Skeletal muscle satellite cell (primary cell): ENCODE measurements at regions not wholly inside any gene's neighbourhood (a gene's known extent, or its start where the extent isn't known, plus 50 kb on each side); places are given as distances from the start of the nearest gene placed in this dataset.
A peak's percentile ranks its signal among the peaks of the same experiment; 100 is the strongest.

Experiments
- H3K27me3 ChIP-seq: 2 replicates; pipeline ENCODE4 v1.7.0; 2013; ENCODE audit warnings: low read length; ENCODE audit not compliant: control insufficient read depth, insufficient read depth
- H3K36me3 ChIP-seq: 2 replicates; pipeline ENCODE4 v1.7.0; 2013; ENCODE audit warnings: mild to moderate bottlenecking, control low read depth, low read length; ENCODE audit not compliant: insufficient read depth
- H3K4me1 ChIP-seq: 2 replicates; pipeline ENCODE4 v1.7.0; 2013; ENCODE audit warnings: low read length; ENCODE audit not compliant: control insufficient read depth, insufficient read depth
- H3K4me2 ChIP-seq: 2 replicates; pipeline ENCODE4 v1.7.0; 2013; ENCODE audit warnings: mild to moderate bottlenecking, low read length
- H3K4me3 ChIP-seq: 2 replicates; pipeline ENCODE4 v1.7.0; 2013; ENCODE audit warnings: low read length
- H3K9ac ChIP-seq: 2 replicates; pipeline ENCODE4 v1.7.0; 2013; ENCODE audit warnings: mild to moderate bottlenecking, low read depth, low read length, moderate library complexity
- H3K9me3 ChIP-seq: replicated peaks from 2 replicates; pipeline ENCODE4 v1.7.0; 2013; ENCODE audit warnings: mild to moderate bottlenecking, control low read depth, low read length

- H3K27me3 ChIP-seq, result no peaks in the 10 kb centered on the region
- no peaks in the 10 kb centered on the region for H3K9me3 ChIP-seq
- H3K4me3 ChIP-seq, result no peak overlapping the region
- H3K9ac ChIP-seq, result no peak overlapping the region
- H3K4me1 ChIP-seq, result peaks cover 24% of the 10 kb centered on the region
- no peaks in the 10 kb centered on the region for H3K36me3 ChIP-seq
- H3K4me2 ChIP-seq, result no peak overlapping the region
Measured at GRCh38 chr2:215678094-215678493, 242.2 kb upstream of the FN1 start.

GRCh38 chr2:215677481-215677880 lies 241.6 kb upstream of the FN1 start:
- Histone ChIP-seq H3K36me3 (no peaks in the 10 kb centered on the region), H3K9ac (no peak overlapping the region), H3K9me3 (no peaks in the 10 kb centered on the region), H3K4me2 (no peak overlapping the region), H3K4me1 (peaks cover 22% of the 10 kb centered on the region), H3K4me3 (no peak overlapping the region), H3K27me3 (no peaks in the 10 kb centered on the region)

GRCh38 chr2:215672406-215672805 lies 236.5 kb upstream of the FN1 start:
- Histone ChIP-seq H3K27me3 (no peaks in the 10 kb centered on the region), H3K4me1 (peaks cover 9% of the 10 kb centered on the region), H3K4me2 (no peak overlapping the region), H3K36me3 (no peaks in the 10 kb centered on the region), H3K9ac (no peak overlapping the region), H3K9me3 (no peaks in the 10 kb centered on the region), H3K4me3 (no peak overlapping the region)

GRCh38 chr2:215671691-215672090 lies 235.8 kb upstream of the FN1 start:
- Histone ChIP-seq H3K27me3 (no peaks in the 10 kb centered on the region), H3K36me3 (no peaks in the 10 kb centered on the region), H3K4me1 (peaks cover 13% of the 10 kb centered on the region), H3K9ac (no peak overlapping the region), H3K4me2 (no peak overlapping the region), H3K9me3 (no peaks in the 10 kb centered on the region), H3K4me3 (no peak overlapping the region)

- H3K9ac ChIP-seq, result no peak overlapping the region
- H3K27me3 ChIP-seq, result no peaks in the 10 kb centered on the region
- peaks cover 13% of the 10 kb centered on the region for H3K4me1 ChIP-seq
- H3K9me3 ChIP-seq, result no peaks in the 10 kb centered on the region
- no peak overlapping the region for H3K4me2 ChIP-seq
- H3K36me3 ChIP-seq, result no peaks in the 10 kb centered on the region
- H3K4me3 ChIP-seq, result no peak overlapping the region
Measured at GRCh38 chr2:215671244-215671643, 235.4 kb upstream of the FN1 start.

- H3K27me3 ChIP-seq, result no peaks in the 10 kb centered on the region
- no peak overlapping the region for H3K4me3 ChIP-seq
- H3K4me2 ChIP-seq, result no peak overlapping the region
- H3K9me3 ChIP-seq, result no peaks in the 10 kb centered on the region
- H3K36me3 ChIP-seq, result no peaks in the 10 kb centered on the region
- H3K9ac ChIP-seq, result no peak overlapping the region
- peaks cover 14% of the 10 kb centered on the region for H3K4me1 ChIP-seq
Measured at GRCh38 chr2:215670396-215670795, 234.5 kb upstream of the FN1 start.

GRCh38 chr2:215668378-215668775 lies 232.5 kb upstream of the FN1 start:
- Histone ChIP-seq H3K9me3 (no peaks in the 10 kb centered on the region), H3K27me3 (no peaks in the 10 kb centered on the region), H3K36me3 (no peaks in the 10 kb centered on the region), H3K9ac (no peak overlapping the region), H3K4me2 (no peak overlapping the region), H3K4me1 (peaks cover 32% of the 10 kb centered on the region), H3K4me3 (no peak overlapping the region)

GRCh38 chr2:215667585-215668377 lies 231.9 kb upstream of the FN1 start:
- H3K4me2 ChIP-seq, result no peak overlapping the region
- no peaks in the 10 kb centered on the region for H3K9me3 ChIP-seq
- peaks cover 33% of the 10 kb centered on the region for H3K4me1 ChIP-seq
- no peaks in the 10 kb centered on the region for H3K36me3 ChIP-seq
- no peak overlapping the region for H3K4me3 ChIP-seq
- H3K27me3 ChIP-seq, result no peaks in the 10 kb centered on the region
- H3K9ac ChIP-seq, result no peak overlapping the region

- Histone ChIP-seq H3K4me2 (peak overlapping the region; percentile 10), H3K36me3 (no peaks in the 10 kb centered on the region), H3K27me3 (no peaks in the 10 kb centered on the region), H3K9ac (peak overlapping the region; percentile 54), H3K4me3 (no peak overlapping the region), H3K9me3 (no peaks in the 10 kb centered on the region), H3K4me1 (peaks cover 45% of the 10 kb centered on the region)
Measured at GRCh38 chr2:215664847-215665525, 229.1 kb upstream of the FN1 start.

- Histone ChIP-seq H3K9ac (no peak overlapping the region), H3K36me3 (no peaks in the 10 kb centered on the region), H3K27me3 (no peaks in the 10 kb centered on the region), H3K4me3 (no peak overlapping the region), H3K9me3 (no peaks in the 10 kb centered on the region), H3K4me2 (no peak overlapping the region), H3K4me1 (peaks cover 55% of the 10 kb centered on the region)
Measured at GRCh38 chr2:215662715-215663114, 226.8 kb upstream of the FN1 start.

- no peaks in the 10 kb centered on the region for H3K9me3 ChIP-seq
- H3K4me2 ChIP-seq, result no peak overlapping the region
- H3K36me3 ChIP-seq, result no peaks in the 10 kb centered on the region
- H3K4me3 ChIP-seq, result no peak overlapping the region
- no peaks in the 10 kb centered on the region for H3K27me3 ChIP-seq
- H3K9ac ChIP-seq, result no peak overlapping the region
- H3K4me1 ChIP-seq, result peaks cover 54% of the 10 kb centered on the region
Measured at GRCh38 chr2:215660687-215661086, 224.8 kb upstream of the FN1 start.

GRCh38 chr2:215659650-215660049 lies 223.8 kb upstream of the FN1 start:
- no peaks in the 10 kb centered on the region for H3K9me3 ChIP-seq
- H3K9ac ChIP-seq, result no peak overlapping the region
- H3K4me3 ChIP-seq, result no peak overlapping the region
- peaks cover 47% of the 10 kb centered on the region for H3K4me1 ChIP-seq
- H3K4me2 ChIP-seq, result no peak overlapping the region
- no peaks in the 10 kb centered on the region for H3K27me3 ChIP-seq
- H3K36me3 ChIP-seq, result no peaks in the 10 kb centered on the region
